Osteoblast (primary cell): ENCODE measurements at regions not wholly inside any gene's neighbourhood (a gene's known extent, or its start where the extent isn't known, plus 50 kb on each side); places are given as distances from the start of the nearest gene placed in this dataset.

Experiments used
- DNase-seq: peaks from one replicate; pipeline ENCODE4 v3.0.0; 2011; ENCODE audit warnings: low spot score, mixed read lengths; ENCODE audit not compliant: insufficient read length; ENCODE audit errors: missing footprints
- H2AFZ ChIP-seq: 2 replicates; pipeline ENCODE4 v1.6.0; 2011; ENCODE audit warnings: mild to moderate bottlenecking, low read length
- H3K27ac ChIP-seq: 2 replicates; pipeline ENCODE4 v1.5.1; 2011; ENCODE audit warnings: mild to moderate bottlenecking, low read depth, low read length, moderate library complexity
- H3K27me3 ChIP-seq: 2 replicates; pipeline ENCODE4 v1.6.0; 2012; ENCODE audit warnings: mild to moderate bottlenecking, control low read depth, inconsistent platforms, low read length, moderate library complexity; ENCODE audit not compliant: insufficient read depth
- H3K36me3 ChIP-seq: 2 replicates; pipeline ENCODE4 v1.5.1; 2011; ENCODE audit warnings: mild to moderate bottlenecking, low read length, control low read depth, moderate library complexity; ENCODE audit not compliant: insufficient read depth
- H3K4me1 ChIP-seq: 2 replicates; pipeline ENCODE4 v1.5.1; 2011; ENCODE audit warnings: mild to moderate bottlenecking, low read length, control low read depth, moderate library complexity; ENCODE audit not compliant: insufficient read depth
- H3K4me2 ChIP-seq: 2 replicates; pipeline ENCODE4 v1.6.0; 2011; ENCODE audit warnings: mild to moderate bottlenecking, low read length; ENCODE audit not compliant: insufficient read depth
- H3K4me3 ChIP-seq: fragments of 200-600 bp; sonication (generic); 3 replicates; pipeline ENCODE4 v1.5.1; 2012; ENCODE audit warnings: mild to moderate bottlenecking, low read length, inconsistent platforms; ENCODE audit not compliant: insufficient read depth
- H3K79me2 ChIP-seq: 2 replicates; pipeline ENCODE4 v1.6.0; 2012; ENCODE audit warnings: mild to moderate bottlenecking, low read length, control low read depth, inconsistent platforms; ENCODE audit not compliant: insufficient read depth
- H3K9me3 ChIP-seq: 2 replicates; pipeline ENCODE4 v1.5.1; 2011; ENCODE audit warnings: low read depth, low read length, control low read depth
- H4K20me1 ChIP-seq: 2 replicates; pipeline ENCODE4 v1.6.0; 2012; ENCODE audit warnings: mild to moderate bottlenecking, low read length, control low read depth; ENCODE audit not compliant: insufficient read depth
- CTCF ChIP-seq: IDR thresholded peaks from 2 replicates; pipeline ENCODE4 v1.5.1; 2011; ENCODE audit warnings: mild to moderate bottlenecking, low read depth, low read length, moderate library complexity; ENCODE audit errors: extremely low read depth

DNA sequence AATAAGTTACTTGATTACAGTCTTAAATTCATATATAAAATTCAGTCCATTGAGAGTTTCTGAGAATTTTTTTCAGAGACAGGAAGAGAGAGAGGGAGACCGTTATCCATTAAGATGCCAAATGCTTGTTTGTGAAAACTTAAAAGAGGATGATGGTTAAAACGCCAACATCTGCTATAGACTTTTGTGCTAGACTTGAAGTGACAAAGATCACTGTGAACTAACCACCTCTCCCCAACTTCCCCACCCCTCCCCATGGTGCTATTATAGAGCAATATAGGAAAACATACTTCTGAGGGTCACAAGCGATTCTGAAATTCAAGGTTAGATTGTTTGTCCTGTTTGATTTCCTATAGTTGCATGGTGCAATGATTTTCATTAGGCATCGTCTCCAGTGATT, 440.8 kb downstream of the RMST start:
- H3K9me3 ChIP-seq: no peaks in the 10 kb centered on the region
- no peak overlapping the region for H2AFZ ChIP-seq
- no peak for DNase-seq
- no peaks in the 10 kb centered on the region for H3K27me3 ChIP-seq
- H3K79me2 ChIP-seq: no peaks in the 10 kb centered on the region
- TF ChIP-seq CTCF: no peak
- no peak overlapping the region for H3K4me3 ChIP-seq
- H3K36me3 ChIP-seq: no peaks in the 10 kb centered on the region
- H3K4me2 ChIP-seq: no peak overlapping the region
- H4K20me1 ChIP-seq: no peaks in the 10 kb centered on the region
- no peak overlapping the region for H3K27ac ChIP-seq
- H3K4me1 ChIP-seq: no peaks in the 10 kb centered on the region

DNA sequence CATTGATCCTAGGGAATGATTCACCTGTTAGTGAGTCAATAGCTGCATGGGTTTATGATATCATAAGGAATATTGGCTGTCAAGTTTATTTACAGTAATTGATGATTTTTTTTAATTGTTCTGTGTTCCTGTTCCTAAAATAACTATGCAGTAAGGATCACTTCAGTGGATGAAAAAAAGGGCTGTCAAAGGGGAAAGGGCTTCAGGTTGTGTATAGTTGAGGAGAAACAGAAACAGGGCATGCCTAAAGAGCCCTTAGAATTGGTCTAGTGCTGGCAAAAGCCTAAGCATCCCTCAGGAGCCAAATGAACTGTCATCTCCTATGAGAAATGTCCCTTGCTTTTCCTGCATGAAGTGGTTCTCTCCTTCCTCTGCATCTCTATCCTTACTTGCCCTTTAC, 444.9 kb downstream of the RMST start:
- H3K4me3 ChIP-seq: no peak overlapping the region
- no peaks in the 10 kb centered on the region for H3K36me3 ChIP-seq
- no peak overlapping the region for H2AFZ ChIP-seq
- no peak overlapping the region for H3K27ac ChIP-seq
- DNase-seq: peak; percentile 26
- TF ChIP-seq CTCF: no peak
- no peaks in the 10 kb centered on the region for H3K27me3 ChIP-seq
- H3K79me2 ChIP-seq: no peaks in the 10 kb centered on the region
- no peaks in the 10 kb centered on the region for H3K4me1 ChIP-seq
- no peak overlapping the region for H3K4me2 ChIP-seq
- H4K20me1 ChIP-seq: no peaks in the 10 kb centered on the region
- no peaks in the 10 kb centered on the region for H3K9me3 ChIP-seq

GRCh38 chr12:97910559-97910958, 448.0 kb downstream of the RMST start:
- no peaks in the 10 kb centered on the region for H3K27me3 ChIP-seq
- TF ChIP-seq CTCF: no peak
- DNase-seq: no peak
- H3K79me2 ChIP-seq: no peaks in the 10 kb centered on the region
- H3K4me1 ChIP-seq: no peaks in the 10 kb centered on the region
- no peaks in the 10 kb centered on the region for H3K36me3 ChIP-seq
- H4K20me1 ChIP-seq: no peaks in the 10 kb centered on the region
- no peak overlapping the region for H3K4me2 ChIP-seq
- H3K4me3 ChIP-seq: no peak overlapping the region
- no peak overlapping the region for H2AFZ ChIP-seq
- no peaks in the 10 kb centered on the region for H3K9me3 ChIP-seq
- no peak overlapping the region for H3K27ac ChIP-seq

- Histone ChIP-seq H3K9me3 (no peaks in the 10 kb centered on the region), H3K4me3 (no peak overlapping the region), H3K27ac (no peak overlapping the region), H3K4me1 (no peaks in the 10 kb centered on the region), H4K20me1 (no peaks in the 10 kb centered on the region), H3K27me3 (no peaks in the 10 kb centered on the region), H3K79me2 (no peaks in the 10 kb centered on the region), H3K4me2 (no peak overlapping the region), H2AFZ (no peak overlapping the region), H3K36me3 (no peaks in the 10 kb centered on the region)
- no peak for TF ChIP-seq CTCF
- no peak for DNase-seq
Observed at GRCh38 chr12:97912943-97913342, 450.3 kb downstream of the RMST start.
